GM12891 (cell line): ENCODE measurements at regions not wholly inside any gene's neighbourhood (a gene's known extent, or its start where the extent isn't known, plus 50 kb on each side); places are given as distances from the start of the nearest gene placed in this dataset.

Source experiments
- DNase-seq: peaks from one replicate; pipeline ENCODE4 v3.0.0; 2011; ENCODE audit warnings: low spot score; ENCODE audit not compliant: insufficient read length
- FAIRE-seq: peaks from 2 replicates; lab custom pipeline; 2011; peaks lifted over from hg19 to GRCh38; lab: Jason Lieb, UNC
- PAX5 ChIP-seq: IDR thresholded peaks from 2 replicates; pipeline ENCODE4 v1.6.1; 2011; ENCODE audit warnings: low read length, moderate library complexity, mild to moderate bottlenecking; ENCODE audit not compliant: insufficient read depth, severe bottlenecking
- POLR2A ChIP-seq: IDR thresholded peaks from 2 replicates; pipeline ENCODE4 v1.6.1; 2011; ENCODE audit warnings: low read depth, low read length, control low read depth
- POLR2AphosphoS5 ChIP-seq: IDR thresholded peaks from 2 replicates; pipeline ENCODE4 v1.6.1; 2011; ENCODE audit warnings: low read depth, low read length, control low read depth
- POU2F2 ChIP-seq: IDR thresholded peaks from 2 replicates; pipeline ENCODE4 v1.6.1; 2011; ENCODE audit warnings: low read depth, mild to moderate bottlenecking, control low read depth, low read length, moderate library complexity
- SPI1 ChIP-seq: IDR thresholded peaks from 2 replicates; pipeline ENCODE4 v1.6.1; 2011; ENCODE audit warnings: low read depth, low read length, control low read depth
- TAF1 ChIP-seq: IDR thresholded peaks from 2 replicates; pipeline ENCODE4 v1.6.1; 2011; ENCODE audit warnings: low read depth, low read length, control low read depth

DNA sequence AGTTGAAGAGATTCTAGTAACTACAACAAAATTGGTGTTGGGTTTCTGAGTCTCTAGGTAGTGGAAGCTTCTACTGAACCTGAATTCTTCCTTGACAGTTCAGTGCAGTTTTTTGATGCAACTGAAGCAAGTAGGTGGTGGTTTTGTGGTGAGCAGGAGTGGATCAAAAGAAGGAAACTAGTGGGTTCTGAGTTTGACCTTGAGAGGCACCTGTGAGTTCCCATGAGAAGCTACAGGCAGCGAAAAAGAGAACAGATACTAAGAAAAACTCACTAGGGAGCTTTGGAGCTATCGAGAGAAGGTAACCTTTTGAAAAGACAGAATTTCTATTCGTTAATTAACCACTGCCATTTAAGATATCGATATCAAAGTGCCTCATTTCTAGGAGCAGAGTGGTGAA is 145.2 kb downstream of the PDHA2 start:
- no peak for DNase-seq
- no peak for FAIRE-seq
- TF ChIP-seq POU2F2 (no peak), PAX5 (no peak), TAF1 (no peak), POLR2AphosphoS5 (no peak), SPI1 (peak; percentile 34; the same call in 1 of the 2 replicates), POLR2A (no peak)

DNA sequence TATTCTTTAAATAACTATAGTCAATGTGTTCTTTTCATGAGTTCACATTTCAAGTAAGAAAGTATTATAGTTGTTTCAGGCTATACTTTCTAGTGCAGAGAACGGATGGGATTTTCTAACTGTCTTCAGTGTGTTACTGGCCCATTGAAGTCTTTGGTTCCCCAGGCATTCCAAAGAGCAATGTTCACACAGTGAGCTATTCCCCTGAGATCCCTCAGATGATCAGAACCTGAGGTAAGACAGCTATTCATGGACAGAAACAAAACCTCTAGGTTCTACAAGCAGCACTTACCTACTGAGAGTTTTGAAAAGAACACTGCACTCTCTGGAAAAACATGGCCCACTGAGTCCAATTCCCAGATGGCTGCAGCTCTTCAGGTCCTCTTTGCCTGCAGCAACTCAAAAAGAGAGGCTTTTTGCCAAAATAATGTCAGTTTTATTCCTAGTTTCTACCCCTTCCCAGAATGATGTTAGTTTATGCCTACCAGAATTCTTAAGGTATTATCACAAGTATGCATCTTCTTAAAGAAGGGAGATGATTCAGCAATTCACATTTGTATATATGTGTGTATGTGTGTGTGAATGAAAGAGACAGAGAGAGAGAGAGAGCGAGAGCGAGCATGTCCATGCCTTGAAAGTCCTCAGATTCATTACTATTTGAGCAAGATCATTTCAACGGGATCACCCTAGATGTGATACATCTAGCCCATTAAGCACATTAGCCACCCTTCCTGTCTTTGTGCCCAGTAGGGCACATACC is 146.1 kb downstream of the PDHA2 start:
- FAIRE-seq = no peak
- DNase-seq = no peak
- no peak for TF ChIP-seq PAX5
- TF ChIP-seq POU2F2 = no peak
- no peak for TF ChIP-seq SPI1
- TF ChIP-seq POLR2A = no peak
- no peak for TF ChIP-seq POLR2AphosphoS5
- no peak for TF ChIP-seq TAF1

DNA sequence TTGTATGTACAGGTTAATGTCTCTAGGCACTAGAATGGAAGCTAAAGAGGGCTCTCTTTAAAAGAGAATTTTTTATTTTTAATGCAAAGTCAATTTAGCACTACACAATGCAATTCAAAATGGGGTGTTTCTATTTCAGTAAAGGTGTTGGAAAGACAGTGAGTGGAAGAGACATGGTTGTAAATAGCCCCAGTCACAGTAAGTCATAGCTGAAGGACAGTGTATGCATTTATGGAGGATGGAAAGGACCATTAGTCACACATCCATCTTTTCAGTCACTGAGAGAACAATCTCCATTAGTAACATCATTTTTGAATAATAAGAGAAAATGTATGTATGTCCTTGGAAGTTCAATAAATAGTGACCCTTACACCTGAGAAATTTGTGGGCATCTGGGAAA is 148.0 kb downstream of the PDHA2 start:
- DNase-seq = no peak
- FAIRE-seq = no peak
- TF ChIP-seq TAF1 (no peak), SPI1 (no peak), POLR2A (no peak), POLR2AphosphoS5 (no peak), PAX5 (no peak)

DNA sequence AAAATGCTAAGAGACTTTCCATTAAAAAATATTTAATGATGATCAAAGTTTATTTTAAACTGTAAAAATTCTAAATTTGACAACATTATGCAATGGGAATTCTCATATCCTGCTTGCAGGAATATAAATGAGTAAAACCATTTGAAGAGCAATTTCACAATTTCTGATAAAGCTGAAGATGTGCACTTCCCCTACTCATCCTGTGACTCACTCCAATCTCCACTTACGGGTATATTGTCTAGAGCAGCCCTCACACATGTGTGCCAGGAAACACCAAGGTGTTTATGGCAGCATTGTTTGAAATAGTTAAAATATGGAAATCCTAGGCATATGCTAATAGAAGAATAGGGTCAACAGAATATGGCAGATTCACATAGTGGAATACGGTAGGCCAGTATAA is 158.4 kb downstream of the PDHA2 start:
- DNase-seq = no peak
- FAIRE-seq = no peak
- TF ChIP-seq SPI1 (no peak), POU2F2 (no peak), PAX5 (no peak), POLR2AphosphoS5 (no peak), POLR2A (no peak), TAF1 (no peak)

DNA sequence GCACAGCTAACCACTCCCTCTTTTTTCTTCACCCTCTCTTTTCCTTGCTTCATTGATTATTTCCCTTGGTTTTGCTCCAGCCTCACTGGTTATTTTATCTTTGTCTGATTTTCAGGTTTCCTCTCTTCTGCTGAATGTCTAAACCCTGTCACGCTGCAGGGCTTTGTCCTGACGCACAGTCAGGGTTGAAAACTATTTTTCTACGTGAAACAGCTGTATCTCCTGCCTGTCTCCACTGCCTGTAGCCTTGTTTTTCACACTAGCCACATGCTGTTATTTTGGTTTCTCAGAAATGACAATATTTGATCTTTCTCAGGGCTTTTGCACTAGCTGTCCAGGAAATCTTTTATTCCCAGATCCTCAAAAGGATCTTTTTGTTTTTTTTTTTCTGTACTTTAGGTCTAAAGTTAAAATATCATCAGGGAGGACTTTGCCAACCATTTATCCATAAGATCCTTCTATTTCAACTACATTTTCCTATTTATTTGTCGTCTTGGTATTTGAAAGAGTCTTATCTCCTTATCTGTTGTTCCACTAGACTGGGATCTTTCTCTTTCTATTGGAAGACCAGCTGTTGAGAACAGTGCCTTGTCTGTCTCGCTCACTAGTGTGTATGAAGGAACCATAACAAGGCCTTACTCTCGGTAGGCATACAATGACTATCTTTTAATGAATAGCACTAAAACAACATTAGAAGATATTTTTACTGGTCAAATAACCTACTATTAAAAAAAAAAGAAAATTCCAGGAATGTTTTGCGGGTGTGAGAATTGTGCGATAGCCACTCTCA is 164.3 kb downstream of the PDHA2 start:
- no peak for FAIRE-seq
- no peak for DNase-seq
- TF ChIP-seq SPI1 (no peak), POLR2AphosphoS5 (no peak), TAF1 (no peak), POU2F2 (no peak)

DNA sequence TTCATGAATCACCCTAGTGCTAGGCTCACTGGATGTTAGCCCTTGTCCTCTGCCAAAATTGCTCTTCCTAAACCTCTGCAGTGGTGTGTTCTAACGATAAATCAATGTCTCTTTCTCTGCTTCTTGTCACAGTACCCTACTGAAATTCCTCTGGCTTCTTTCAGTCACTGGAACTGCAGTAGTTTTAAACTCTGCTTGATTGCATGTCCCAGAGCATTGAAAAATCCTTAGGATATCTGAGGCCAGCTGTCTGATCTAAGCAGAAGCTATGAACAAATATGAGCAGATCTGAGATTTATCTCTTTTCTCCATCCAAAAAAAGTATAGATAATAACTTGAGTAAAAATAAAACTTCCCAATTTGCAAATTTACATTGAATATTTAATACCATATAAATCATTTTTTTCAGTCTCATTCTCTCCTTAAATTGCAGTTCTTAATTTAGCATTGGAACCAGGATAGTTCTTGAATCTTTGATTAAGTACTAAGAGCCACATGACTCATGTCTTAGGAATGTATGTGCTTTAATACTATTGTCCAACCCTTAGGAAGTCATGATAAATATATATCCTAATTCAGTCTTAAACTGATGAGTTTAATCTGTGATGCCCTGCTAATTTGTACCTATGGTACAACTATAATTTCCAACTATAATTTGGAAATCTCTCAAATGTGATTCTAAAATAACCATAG is 169.7 kb downstream of the PDHA2 start:
- TF ChIP-seq SPI1 (no peak), POLR2A (no peak), PAX5 (no peak), POU2F2 (no peak), POLR2AphosphoS5 (no peak), TAF1 (no peak)
- FAIRE-seq = no peak
- DNase-seq = no peak

DNA sequence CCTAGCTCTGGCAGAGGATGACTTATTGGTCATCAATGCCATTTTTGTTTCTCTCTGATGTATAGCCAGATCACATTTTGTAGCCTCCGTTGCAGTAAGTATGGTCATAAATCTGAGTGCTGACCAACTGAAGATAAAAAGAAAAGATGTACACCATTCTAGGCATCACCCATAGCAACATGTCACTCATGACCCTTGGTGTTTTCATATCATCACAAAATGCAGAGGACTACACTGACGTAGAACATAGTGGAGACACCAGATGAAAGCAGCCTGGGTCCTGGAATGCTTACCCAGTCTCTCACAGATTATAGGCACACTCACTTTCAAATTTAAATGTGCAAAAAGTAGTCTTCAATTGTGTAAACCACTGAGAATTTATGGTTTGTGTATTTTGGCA is 172.8 kb downstream of the PDHA2 start:
- FAIRE-seq = no peak
- no peak for DNase-seq
- no peak for TF ChIP-seq POU2F2

DNA sequence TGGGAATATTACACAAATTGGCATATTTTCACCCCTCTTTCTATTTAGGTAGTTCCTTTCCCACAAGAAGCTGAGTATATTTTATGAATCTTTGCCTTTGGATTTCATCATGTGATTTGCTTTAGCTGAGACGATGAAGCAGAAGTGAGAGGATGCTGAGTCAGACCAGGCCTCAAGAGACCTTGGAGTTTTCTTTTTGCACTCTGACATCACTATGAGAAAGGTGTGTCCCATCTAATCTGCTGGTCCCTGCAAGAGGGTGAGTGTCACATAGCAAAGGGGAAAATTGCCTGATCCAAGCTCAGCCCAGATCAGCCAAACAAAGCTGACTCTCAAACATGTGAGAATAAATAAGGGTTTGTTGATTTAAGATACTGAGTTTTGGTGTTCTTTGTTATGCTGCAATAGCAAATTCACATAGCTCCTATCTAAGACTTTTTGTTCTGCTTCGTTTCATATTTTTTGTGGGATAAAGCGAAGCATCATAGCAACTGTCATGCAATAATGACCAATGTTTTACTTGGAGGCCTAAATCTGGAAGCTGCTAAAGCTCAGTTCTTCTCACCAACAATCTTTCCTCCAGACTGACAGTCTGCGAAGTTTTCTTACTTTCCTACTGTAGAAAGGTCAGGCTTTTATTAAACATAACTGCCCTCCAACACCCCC is 176.9 kb downstream of the PDHA2 start:
- TF ChIP-seq POU2F2 = no peak
- no peak for TF ChIP-seq PAX5
- no peak for TF ChIP-seq POLR2AphosphoS5
- peak; percentile 89 for TF ChIP-seq SPI1
- TF ChIP-seq TAF1 = no peak
- TF ChIP-seq POLR2A = no peak
- FAIRE-seq = no peak

DNA sequence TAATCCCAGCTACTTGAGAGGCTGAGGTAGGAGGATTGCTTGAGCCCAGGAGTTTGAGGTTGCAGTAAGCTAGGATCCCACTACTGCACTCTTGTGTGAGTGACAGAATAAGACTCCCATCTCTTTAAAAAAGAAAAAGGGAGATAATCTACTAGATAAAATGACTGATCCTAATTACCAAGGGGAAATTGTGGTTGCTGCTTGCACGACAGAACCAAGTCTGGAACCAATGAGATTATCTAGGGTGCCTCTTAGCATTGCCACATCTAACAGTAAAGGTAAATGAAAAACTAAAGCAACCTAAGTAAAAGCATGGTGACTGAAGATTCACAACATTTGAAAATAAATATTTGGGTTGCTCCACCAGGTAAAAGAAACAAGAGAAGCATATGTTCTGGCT is 185.1 kb downstream of the PDHA2 start:
- no peak for DNase-seq
- no peak for FAIRE-seq
- TF ChIP-seq TAF1 (no peak), POLR2A (no peak), POU2F2 (no peak), POLR2AphosphoS5 (no peak), SPI1 (no peak), PAX5 (no peak)

More for the DNA sequence above, 176.9 kb downstream of the PDHA2 start:
- peak; percentile 0 for DNase-seq
